Tibial nerve (tissue), 4 donors: ENCODE measurements at regions not wholly inside any gene's neighbourhood (a gene's known extent, or its start where the extent isn't known, plus 50 kb on each side); places are given as distances from the start of the nearest gene placed in this dataset.

Experiments used
- DNase-seq, 2 donors: peaks; one replicate each; pipeline ENCODE4 v3.0.0-alpha.2; 2019; ENCODE audit warnings: low spot score in 2 of 2
- H3K27ac ChIP-seq, 4 donors: fragments of 200-600 bp; sonication (generic) in 3 of 4; one replicate each; pipeline ENCODE4 v1.5.1; 2017 to 2019; ENCODE audit warnings: mild to moderate bottlenecking in 1 of 4
- H3K27me3 ChIP-seq, 2 donors: fragments of 200-600 bp; sonication (generic) in 1 of 2; one replicate each; pipeline versions ENCODE4 v1.5.1 to v1.6.0; 2017 to 2019
- H3K36me3 ChIP-seq, 3 donors: fragments of 200-600 bp; sonication (generic); one replicate each; pipeline ENCODE4 v1.5.1; 2018 to 2019
- H3K4me1 ChIP-seq, 4 donors: fragments of 200-600 bp; sonication (generic) in 3 of 4; one replicate each; pipeline ENCODE4 v1.5.1; 2017 to 2019
- H3K4me3 ChIP-seq, 4 donors: fragments of 200-600 bp; sonication (generic) in 3 of 4; one replicate each; pipeline ENCODE4 v1.5.1; 2017 to 2019; ENCODE audit warnings: mild to moderate bottlenecking in 1 of 4, moderate library complexity in 1 of 4
- H3K9me3 ChIP-seq, 4 donors: fragments of 200-600 bp; sonication (generic) in 3 of 4; one replicate each; pipeline ENCODE4 v1.5.1; 2017 to 2019
- EP300 ChIP-seq, 2 donors: sonication (generic); formaldehyde crosslinking; IDR thresholded peaks; one replicate each; pipeline ENCODE4 v1.6.1; 2017; ENCODE audit warnings: antibody characterized with exemption in 2 of 2, mild to moderate bottlenecking in 1 of 2
- POLR2A ChIP-seq, 2 donors: fragments of 450-650 bp; IDR thresholded peaks; one replicate each; pipeline ENCODE4 v1.6.1; 2017; ENCODE audit warnings: antibody characterized with exemption in 2 of 2, mild to moderate bottlenecking in 2 of 2, moderate library complexity in 2 of 2
- WGBS, 2 donors: methylation state at CpG; one replicate each; pipeline ENCODE4 v1.1.5; 2018; 5-methylcytosine and 5-hydroxymethylcytosine counted together
- TF ChIP-seq, protein P1 (sequence below), 5 experiments: fragments of 200-600 bp in 3 of 5; fragments of 450-650 bp in 2 of 5; sonication (generic) in 3 of 5; IDR thresholded peaks; one replicate each; pipeline ENCODE4 v1.5.1; 2016 to 2019; ENCODE audit warnings: antibody characterized with exemption in 5 of 5, mild to moderate bottlenecking in 3 of 5, moderate library complexity in 2 of 5

GRCh38 chr11:80327956-80328614, 887.3 kb upstream of the TENM4 start:
- no peak for TF ChIP-seq EP300 (IDR thresholded peaks at IDR 0.05)
- TF ChIP-seq, protein P1, sequence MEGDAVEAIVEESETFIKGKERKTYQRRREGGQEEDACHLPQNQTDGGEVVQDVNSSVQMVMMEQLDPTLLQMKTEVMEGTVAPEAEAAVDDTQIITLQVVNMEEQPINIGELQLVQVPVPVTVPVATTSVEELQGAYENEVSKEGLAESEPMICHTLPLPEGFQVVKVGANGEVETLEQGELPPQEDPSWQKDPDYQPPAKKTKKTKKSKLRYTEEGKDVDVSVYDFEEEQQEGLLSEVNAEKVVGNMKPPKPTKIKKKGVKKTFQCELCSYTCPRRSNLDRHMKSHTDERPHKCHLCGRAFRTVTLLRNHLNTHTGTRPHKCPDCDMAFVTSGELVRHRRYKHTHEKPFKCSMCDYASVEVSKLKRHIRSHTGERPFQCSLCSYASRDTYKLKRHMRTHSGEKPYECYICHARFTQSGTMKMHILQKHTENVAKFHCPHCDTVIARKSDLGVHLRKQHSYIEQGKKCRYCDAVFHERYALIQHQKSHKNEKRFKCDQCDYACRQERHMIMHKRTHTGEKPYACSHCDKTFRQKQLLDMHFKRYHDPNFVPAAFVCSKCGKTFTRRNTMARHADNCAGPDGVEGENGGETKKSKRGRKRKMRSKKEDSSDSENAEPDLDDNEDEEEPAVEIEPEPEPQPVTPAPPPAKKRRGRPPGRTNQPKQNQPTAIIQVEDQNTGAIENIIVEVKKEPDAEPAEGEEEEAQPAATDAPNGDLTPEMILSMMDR (IDR thresholded peaks at IDR 0.05): no peak

DNA sequence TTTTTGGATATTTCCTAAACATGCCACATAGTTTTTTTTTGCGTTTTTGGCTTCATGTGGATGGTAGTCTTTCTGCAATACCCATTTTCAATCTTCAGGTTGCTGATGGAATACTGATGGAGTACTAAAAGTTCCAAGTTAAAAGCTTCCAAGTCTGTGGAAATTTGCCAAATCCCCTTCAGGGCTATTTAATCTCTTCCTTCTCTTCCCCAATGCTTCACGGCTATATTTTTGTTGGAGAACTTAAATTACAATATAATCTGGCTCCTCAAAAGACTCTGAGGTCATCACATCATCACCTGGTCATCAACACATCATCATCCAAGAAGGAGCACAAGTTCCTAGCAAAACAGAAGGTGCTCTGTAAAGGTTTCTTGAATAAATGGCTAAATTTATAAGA, 881.0 kb upstream of the TENM4 start:
- TF ChIP-seq, protein P1 (IDR thresholded peaks at IDR 0.05): no peak
- TF ChIP-seq EP300 (IDR thresholded peaks at IDR 0.05): no peak
- no peak for TF ChIP-seq POLR2A (IDR thresholded peaks at IDR 0.05)

More at GRCh38 chr11:80327956-80328614, 887.3 kb upstream of the TENM4 start:
- Histone ChIP-seq H3K9me3 (no peaks in the 10 kb centered on the region), H3K27me3 (no peaks in the 10 kb centered on the region), H3K4me3 (no peak overlapping the region), H3K27ac (no peak overlapping the region), H3K4me1 (no peaks in the 10 kb centered on the region), H3K36me3 (no peaks in the 10 kb centered on the region)
- 70 to 73% methylated on average over 4 of the region's 4 CpGs for WGBS, 2 donors
- DNase-seq: no peak

DNA sequence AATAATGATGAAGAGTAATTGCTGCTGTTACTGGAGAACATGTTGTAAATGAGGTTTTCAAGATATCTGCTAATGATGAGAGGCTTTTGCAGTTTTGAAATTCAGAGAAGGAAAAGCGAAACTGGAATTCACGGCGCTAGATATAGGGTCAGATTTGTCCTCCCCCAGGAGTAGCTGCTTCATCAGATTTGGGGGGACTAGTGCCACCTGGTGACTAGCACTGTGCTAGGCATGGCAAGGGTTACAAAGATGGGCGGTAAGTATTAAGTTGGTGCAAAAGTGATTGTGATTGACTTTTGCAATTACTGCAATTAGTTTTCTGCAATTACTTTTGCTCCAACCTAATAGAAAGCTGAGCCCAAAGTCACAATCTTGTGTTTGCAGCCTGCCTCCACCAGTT, 879.9 kb upstream of the TENM4 start:
- Histone ChIP-seq H3K9me3 (no peaks in the 10 kb centered on the region), H3K27me3 (no peaks in the 10 kb centered on the region), H3K4me1 (no peaks in the 10 kb centered on the region), H3K27ac (no peak overlapping the region), H3K4me3 (no peak overlapping the region), H3K36me3 (no peaks in the 10 kb centered on the region)
- 86 to 90% methylated on average over 4 of the region's 4 CpGs for WGBS, 2 donors
- no peak for TF ChIP-seq POLR2A (IDR thresholded peaks at IDR 0.05)
- TF ChIP-seq, protein P1 (IDR thresholded peaks at IDR 0.05): no peak
- TF ChIP-seq EP300 (IDR thresholded peaks at IDR 0.05): no peak
- no peak for DNase-seq

More for the DNA sequence above, 881.0 kb upstream of the TENM4 start:
- no peaks in the 10 kb centered on the region for H3K36me3 ChIP-seq
- H3K9me3 ChIP-seq: no peaks in the 10 kb centered on the region
- 48 to 57% methylated on average over 2 of the region's 2 CpGs for WGBS, 2 donors
- no peaks in the 10 kb centered on the region for H3K27me3 ChIP-seq
- DNase-seq: no peak
- H3K4me1 ChIP-seq: no peaks in the 10 kb centered on the region
- H3K27ac ChIP-seq: no peak overlapping the region
- H3K4me3 ChIP-seq: no peak overlapping the region

GRCh38 chr11:80320226-80320625, 879.4 kb upstream of the TENM4 start:
- no peak overlapping the region for H3K27ac ChIP-seq
- no peak overlapping the region for H3K4me3 ChIP-seq
- no peaks in the 10 kb centered on the region for H3K36me3 ChIP-seq
- no peak for DNase-seq
- WGBS, 2 donors: 57 to 70% methylated on average over 1 of the region's 1 CpG
- H3K27me3 ChIP-seq: no peaks in the 10 kb centered on the region
- TF ChIP-seq POLR2A (IDR thresholded peaks at IDR 0.05) (no peak), EP300 (IDR thresholded peaks at IDR 0.05) (no peak)
- TF ChIP-seq, protein P1 (IDR thresholded peaks at IDR 0.05): no peak
- no peaks in the 10 kb centered on the region for H3K4me1 ChIP-seq
- H3K9me3 ChIP-seq: no peaks in the 10 kb centered on the region

DNA sequence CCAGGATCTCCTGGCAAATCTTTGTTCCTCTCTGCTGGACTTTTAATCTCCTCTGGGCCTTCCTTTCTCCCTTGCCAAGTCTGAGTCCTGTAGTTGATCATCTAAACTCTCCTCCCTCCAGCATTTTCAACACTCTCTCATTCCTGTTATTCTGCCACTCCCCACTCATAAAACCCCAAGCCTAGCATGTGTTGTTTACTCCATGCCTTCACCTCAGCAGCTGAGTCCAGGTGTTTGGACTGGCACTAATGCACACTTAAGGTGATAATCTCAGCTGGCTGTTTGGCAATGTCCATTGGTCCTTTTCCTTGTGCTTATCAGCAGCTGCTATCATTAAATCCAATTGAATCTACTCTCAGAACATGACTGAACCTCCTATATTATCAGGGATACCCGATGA, 876.8 kb upstream of the TENM4 start:
- no peak for TF ChIP-seq EP300 (IDR thresholded peaks at IDR 0.05)
- TF ChIP-seq, protein P1 (IDR thresholded peaks at IDR 0.05): no peak
- no peak for TF ChIP-seq POLR2A (IDR thresholded peaks at IDR 0.05)
- DNase-seq: no peak
- H3K4me1 ChIP-seq: no peaks in the 10 kb centered on the region
- H3K27ac ChIP-seq: no peak overlapping the region
- no peaks in the 10 kb centered on the region for H3K36me3 ChIP-seq
- no peak overlapping the region for H3K4me3 ChIP-seq
- H3K27me3 ChIP-seq: no peaks in the 10 kb centered on the region
- WGBS, 2 donors: 93 to 94% methylated on average over 1 of the region's 1 CpG
- H3K9me3 ChIP-seq: no peaks in the 10 kb centered on the region
